Activated T-cell treated with anti-CD3 and anti-CD28 coated beads, Interleukin-2, amount 50 U/mL, for 72 hours (primary cell): ENCODE measurements at regions not wholly inside any gene's neighbourhood (a gene's known extent, or its start where the extent isn't known, plus 50 kb on each side); places are given as distances from the start of the nearest gene placed in this dataset.
A peak's percentile ranks its signal among the peaks of the same experiment; 100 is the strongest.

ENCODE experiments used
- ATAC-seq, 2 donors: fragments of 150-1000 bp; cut with Tn5 transposase; replicated peaks in 1 of 2; 2 replicates each; pipeline ENCODE4 v1.10.0; 2021; ENCODE audit warnings: moderate library complexity in 2 of 2, mild to moderate bottlenecking in 1 of 2
- DNase-seq, 2 donors: peaks; one replicate each; pipeline ENCODE4 v3.0.0; 2021 to 2022; ENCODE audit warnings: mixed read lengths in 1 of 2
- H3K27ac Mint-ChIP-seq: one replicate; pipeline ENCODE4 v1.8.0; 2022; ENCODE audit warnings: mild to moderate bottlenecking, moderate library complexity, mixed read lengths
- H3K27me3 Mint-ChIP-seq: one replicate; pipeline ENCODE4 v1.8.0; 2022; ENCODE audit warnings: low read depth, mixed read lengths
- H3K36me3 Mint-ChIP-seq, 2 donors: one replicate each; pipeline ENCODE4 v1.8.0; 2022; ENCODE audit warnings: mixed read lengths in 2 of 2, mild to moderate bottlenecking in 1 of 2; ENCODE audit not compliant: insufficient read depth in 2 of 2
- H3K4me1 Mint-ChIP-seq: one replicate; pipeline ENCODE4 v1.8.0; 2022; ENCODE audit warnings: low read depth, mixed read lengths
- H3K4me3 Mint-ChIP-seq, 2 donors: one replicate each; pipeline ENCODE4 v1.8.0; 2022; ENCODE audit warnings: mild to moderate bottlenecking in 2 of 2, mixed read lengths in 2 of 2, moderate library complexity in 2 of 2
- H3K9me3 Mint-ChIP-seq, 2 donors: one replicate each; pipeline ENCODE4 v1.8.0; 2022; ENCODE audit warnings: mixed read lengths in 2 of 2

GRCh38 chr1:110752941-110753725, 78.4 kb upstream of the KCNA3 start:
- H3K4me1 Mint-ChIP-seq: peaks cover 7% of the 10 kb centered on the region

GRCh38 chr1:110750562-110750961, 75.8 kb upstream of the KCNA3 start:
- peaks cover 7% of the 10 kb centered on the region for H3K4me1 Mint-ChIP-seq
- ATAC-seq (no peak), DNase-seq (no peak)
- no peaks in the 10 kb centered on the region for H3K9me3 Mint-ChIP-seq
- no peaks in the 10 kb centered on the region for H3K36me3 Mint-ChIP-seq
- H3K27ac Mint-ChIP-seq: no peak overlapping the region
- no peaks in the 10 kb centered on the region for H3K27me3 Mint-ChIP-seq
- H3K4me3 Mint-ChIP-seq: no peak overlapping the region

More at GRCh38 chr1:110752941-110753725, 78.4 kb upstream of the KCNA3 start:
- H3K27ac Mint-ChIP-seq: no peak overlapping the region
- H3K4me3 Mint-ChIP-seq: no peak overlapping the region
- DNase-seq (no peak), ATAC-seq (peak; percentile 49 to 75)
- H3K36me3 Mint-ChIP-seq: no peaks in the 10 kb centered on the region
- peaks cover 15% of the 10 kb centered on the region for H3K27me3 Mint-ChIP-seq
- no peaks in the 10 kb centered on the region for H3K9me3 Mint-ChIP-seq

DNA sequence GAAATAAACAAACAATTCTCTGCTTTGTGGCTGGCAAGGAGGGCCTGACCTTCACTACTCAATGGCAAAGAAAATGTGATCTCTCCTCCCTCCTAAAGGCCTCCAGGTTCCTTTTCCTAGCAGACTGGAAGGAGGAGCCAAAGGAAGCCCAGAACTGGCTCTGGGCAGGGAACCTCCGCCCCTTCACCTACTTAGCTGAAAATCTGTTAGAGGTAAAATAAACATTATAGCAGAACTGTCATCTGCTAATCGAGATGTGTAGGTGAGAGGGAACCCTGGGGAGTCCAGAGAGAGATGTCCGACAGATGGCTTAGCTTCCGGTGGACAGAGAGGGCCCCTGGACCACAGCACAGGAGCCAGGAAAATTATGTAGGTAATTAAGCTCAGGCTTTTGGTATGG, 75.2 kb upstream of the KCNA3 start:
- Mint-ChIP-seq H3K4me1 (peaks cover 7% of the 10 kb centered on the region), H3K9me3 (no peaks in the 10 kb centered on the region), H3K27ac (no peak overlapping the region), H3K27me3 (peaks cover 4% of the 10 kb centered on the region), H3K4me3 (no peak overlapping the region), H3K36me3 (no peaks in the 10 kb centered on the region)
- no peak for ATAC-seq
- DNase-seq: no peak

GRCh38 chr1:110746644-110747259, 72.0 kb upstream of the KCNA3 start:
- Mint-ChIP-seq H3K36me3 (no peaks in the 10 kb centered on the region), H3K4me3 (no peak overlapping the region), H3K4me1 (no peaks in the 10 kb centered on the region), H3K27me3 (peaks cover 13% of the 10 kb centered on the region), H3K9me3 (no peaks in the 10 kb centered on the region), H3K27ac (no peak overlapping the region)
- DNase-seq (peak; percentile 58 to 63), ATAC-seq (peak in 1 of 2 donors; percentile 32)

GRCh38 chr1:110743397-110743796, 68.7 kb upstream of the KCNA3 start:
- no peaks in the 10 kb centered on the region for H3K4me1 Mint-ChIP-seq
- no peaks in the 10 kb centered on the region for H3K9me3 Mint-ChIP-seq
- DNase-seq (no peak), ATAC-seq (no peak)
- peaks cover 13% of the 10 kb centered on the region for H3K27me3 Mint-ChIP-seq
- no peaks in the 10 kb centered on the region for H3K36me3 Mint-ChIP-seq
- H3K27ac Mint-ChIP-seq: no peak overlapping the region
- no peak overlapping the region for H3K4me3 Mint-ChIP-seq

DNA sequence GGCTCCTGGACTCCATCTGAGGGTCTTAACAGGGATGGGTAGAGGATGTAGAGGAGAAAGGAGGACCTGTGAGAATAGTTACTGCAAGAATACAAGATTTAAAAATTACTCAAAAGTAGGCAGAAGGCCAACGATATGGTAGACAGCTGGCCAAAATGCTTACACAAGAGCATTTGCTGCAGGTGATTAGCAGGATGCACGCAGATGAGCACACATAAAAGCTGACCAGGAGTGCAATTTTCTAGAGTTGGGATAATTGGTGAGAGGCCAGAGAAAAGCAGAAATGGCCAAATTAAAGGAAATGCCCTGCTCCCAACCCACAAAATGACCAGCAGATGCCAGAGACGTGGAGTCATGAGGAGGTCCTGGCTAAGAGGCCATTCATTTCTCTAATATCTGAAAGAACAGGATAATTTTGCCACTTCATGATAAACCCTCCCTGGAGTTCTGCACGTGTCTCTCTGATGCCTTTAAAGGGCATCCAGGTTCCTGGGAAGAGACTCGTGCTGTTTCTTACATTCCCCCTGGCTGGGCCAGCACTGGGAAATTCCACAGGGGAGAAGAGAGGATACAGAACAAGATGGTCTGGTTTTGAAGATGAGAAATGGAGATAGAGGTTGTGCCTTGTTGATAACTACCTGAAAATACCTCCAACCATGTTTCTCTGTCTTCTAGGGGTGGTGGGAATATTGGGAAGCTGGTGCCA, 62.3 kb upstream of the KCNA3 start:
- Mint-ChIP-seq H3K4me1 (no peaks in the 10 kb centered on the region), H3K27ac (no peak overlapping the region), H3K4me3 (no peak overlapping the region), H3K27me3 (no peaks in the 10 kb centered on the region), H3K36me3 (no peaks in the 10 kb centered on the region), H3K9me3 (no peaks in the 10 kb centered on the region)
- DNase-seq (no peak), ATAC-seq (no peak)

DNA sequence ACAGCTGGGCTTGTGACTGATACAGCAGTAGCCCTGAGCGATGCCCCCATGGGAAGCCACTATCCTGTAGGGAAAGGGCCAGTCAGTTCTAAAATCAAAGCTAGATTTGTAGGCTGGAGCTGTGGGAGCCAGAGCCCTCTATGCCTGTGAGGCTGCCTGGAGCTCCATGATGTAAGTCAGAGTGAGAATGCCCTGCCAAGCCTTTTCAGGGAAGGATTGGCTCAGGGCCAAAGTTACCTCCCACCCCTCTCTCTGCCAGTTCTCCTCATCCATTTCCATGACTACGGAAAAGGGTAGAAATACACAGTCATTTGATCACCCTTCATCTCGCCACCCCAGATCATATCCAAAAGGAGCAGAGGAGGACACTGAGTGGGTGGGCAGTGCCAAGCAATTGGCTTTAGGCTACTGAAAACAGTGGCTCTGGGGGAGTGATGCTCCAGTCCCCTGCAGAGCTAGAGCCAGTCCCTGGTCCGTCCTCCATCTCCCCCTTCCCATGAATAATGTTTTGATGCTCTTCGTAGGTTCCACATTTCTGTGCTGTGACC, 59.5 kb upstream of the KCNA3 start:
- ATAC-seq: no peak
- no peaks in the 10 kb centered on the region for H3K36me3 Mint-ChIP-seq
- H3K9me3 Mint-ChIP-seq: no peaks in the 10 kb centered on the region
- no peak overlapping the region for H3K4me3 Mint-ChIP-seq
- H3K4me1 Mint-ChIP-seq: no peaks in the 10 kb centered on the region
- no peak for DNase-seq
- H3K27ac Mint-ChIP-seq: no peak overlapping the region
- no peaks in the 10 kb centered on the region for H3K27me3 Mint-ChIP-seq

DNA sequence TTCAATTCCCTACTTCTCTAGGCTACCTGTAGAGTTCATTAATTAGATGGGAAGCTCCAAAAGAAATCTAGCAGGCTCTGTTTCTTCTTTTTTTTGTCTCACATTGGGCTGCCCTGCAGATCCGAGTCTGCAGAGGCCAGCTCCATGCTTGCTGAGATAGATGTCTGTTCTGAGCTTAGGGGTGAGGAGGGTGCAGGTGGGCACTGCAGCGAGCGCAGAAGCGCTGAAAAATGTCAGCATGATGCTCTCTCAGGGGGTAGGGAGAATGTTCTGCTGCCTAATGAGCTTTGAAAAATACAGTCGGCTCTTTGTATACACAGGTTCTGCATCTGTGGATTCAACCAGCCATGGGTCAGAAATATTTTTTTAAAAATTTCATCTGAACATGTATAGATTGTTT, 56.8 kb upstream of the KCNA3 start:
- no peaks in the 10 kb centered on the region for H3K36me3 Mint-ChIP-seq
- no peak overlapping the region for H3K27ac Mint-ChIP-seq
- no peak for DNase-seq
- peaks cover 14% of the 10 kb centered on the region for H3K4me1 Mint-ChIP-seq
- H3K9me3 Mint-ChIP-seq: no peaks in the 10 kb centered on the region
- no peak overlapping the region for H3K4me3 Mint-ChIP-seq
- H3K27me3 Mint-ChIP-seq: no peaks in the 10 kb centered on the region
- no peak for ATAC-seq

DNA sequence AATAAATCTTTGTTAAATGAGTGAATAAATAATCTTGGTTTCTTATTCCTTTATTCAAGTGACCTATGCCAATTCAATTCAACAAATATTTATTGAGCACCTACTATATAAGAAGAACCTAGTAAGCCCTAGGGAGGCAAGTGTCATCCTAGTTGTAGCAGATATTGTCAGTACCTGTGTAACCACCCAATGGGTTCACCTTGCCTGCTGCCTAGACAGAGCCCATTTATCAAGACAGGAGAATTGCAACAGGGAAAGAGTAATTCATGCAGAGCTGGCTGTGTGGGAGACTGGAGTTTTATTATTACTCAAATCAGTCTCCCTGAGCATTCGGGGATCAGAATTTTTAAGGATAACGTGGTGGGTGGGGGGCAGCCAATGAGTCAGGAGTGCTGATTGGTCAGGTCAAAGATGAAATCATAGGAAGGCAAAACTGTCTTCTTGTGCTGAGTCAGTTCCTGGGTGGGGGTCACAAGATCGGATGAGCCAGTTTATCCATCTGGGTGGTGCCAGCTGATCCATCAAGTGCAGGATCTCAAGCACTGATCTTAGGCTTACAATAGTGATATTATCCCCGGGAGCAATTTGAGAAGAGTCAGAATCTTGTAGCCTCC, 53.8 kb upstream of the KCNA3 start:
- Mint-ChIP-seq H3K4me1 (peaks cover 23% of the 10 kb centered on the region), H3K4me3 (peak overlapping the region in 1 of 2 donors; percentile 26), H3K27ac (peak overlapping the region; percentile 9), H3K27me3 (no peaks in the 10 kb centered on the region), H3K36me3 (no peaks in the 10 kb centered on the region), H3K9me3 (no peaks in the 10 kb centered on the region)
- DNase-seq (peak in 1 of 2 donors; percentile 8), ATAC-seq (peak in 1 of 2 donors; percentile 47)

DNA sequence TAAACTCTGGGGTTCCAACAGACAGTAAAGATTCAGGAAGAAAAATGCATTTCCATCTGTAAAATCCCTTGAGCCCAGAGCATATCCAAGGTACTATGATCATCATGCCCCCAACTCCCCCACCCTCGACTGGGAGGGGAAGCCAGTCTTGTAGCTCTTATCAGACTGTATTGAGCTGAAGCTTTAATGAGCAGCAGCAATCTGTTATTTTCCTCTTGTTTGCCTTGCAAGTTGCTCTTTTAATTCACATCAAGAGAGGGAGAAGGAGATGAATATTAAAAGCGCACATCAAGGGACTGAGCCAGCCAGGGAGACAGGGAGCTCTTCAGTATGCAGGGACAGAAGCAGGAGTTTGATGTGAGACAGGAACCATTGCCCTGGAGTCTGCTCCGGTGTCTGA, 52.5 kb upstream of the KCNA3 start:
- no peak for DNase-seq
- no peak for ATAC-seq
- peak overlapping the region; percentile 77 for H3K27ac Mint-ChIP-seq
- peak overlapping the region; percentile 26 to 83 for H3K4me3 Mint-ChIP-seq
- no peaks in the 10 kb centered on the region for H3K36me3 Mint-ChIP-seq
- H3K27me3 Mint-ChIP-seq: no peaks in the 10 kb centered on the region
- no peaks in the 10 kb centered on the region for H3K9me3 Mint-ChIP-seq
- peaks cover 23% of the 10 kb centered on the region for H3K4me1 Mint-ChIP-seq

GRCh38 chr1:110726755-110727154, 52.0 kb upstream of the KCNA3 start:
- ATAC-seq (no peak), DNase-seq (no peak)
- peaks cover 23% of the 10 kb centered on the region for H3K4me1 Mint-ChIP-seq
- H3K27me3 Mint-ChIP-seq: no peaks in the 10 kb centered on the region
- peak overlapping the region; percentile 26 to 83 for H3K4me3 Mint-ChIP-seq
- H3K9me3 Mint-ChIP-seq: no peaks in the 10 kb centered on the region
- no peaks in the 10 kb centered on the region for H3K36me3 Mint-ChIP-seq
- H3K27ac Mint-ChIP-seq: peak overlapping the region; percentile 77
